HG03460 (cell line): ENCODE measurements at regions not wholly inside any gene's neighbourhood (a gene's known extent, or its start where the extent isn't known, plus 50 kb on each side); places are given as distances from the start of the nearest gene placed in this dataset.
"Not testable (repeated sequence)": the region's sequence is repeated elsewhere in the genome, so short reads cannot be mapped to it uniquely, and the experiment has no call there.

Experiments
- ATAC-seq: cut with Tn5 transposase; IDR thresholded peaks from one replicate; pipeline ENCODE4 v1.9.1; 2021; ENCODE audit not compliant: unreplicated experiment

- ATAC-seq: peak; percentile 79
These were observed 333.9 kb upstream of the CNR1 start for GRCh38 chr6:88499845-88500699.

- ATAC-seq: no peak
These were observed 333.3 kb upstream of the CNR1 start for GRCh38 chr6:88499436-88499835.

DNA sequence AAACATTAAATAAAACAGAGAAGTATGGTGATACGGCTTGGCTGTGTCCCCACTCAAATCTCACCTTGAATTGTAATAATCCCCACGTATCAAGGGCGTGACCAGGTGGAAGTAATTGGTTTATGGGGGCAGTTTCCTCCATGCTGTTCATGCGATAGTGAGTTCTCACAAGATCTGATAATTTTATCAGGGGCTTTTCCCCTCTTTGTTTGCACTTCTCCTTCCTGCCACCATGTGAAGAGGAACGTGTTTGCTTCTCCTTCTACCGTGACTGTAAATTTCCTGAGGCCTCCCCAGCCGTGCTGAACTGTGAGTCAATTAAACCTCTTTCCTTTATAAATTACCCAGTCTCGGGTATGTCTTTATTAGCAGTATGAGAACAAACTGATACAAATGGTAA, 331.3 kb upstream of the CNR1 start:
- not testable (repeated sequence) for ATAC-seq

DNA sequence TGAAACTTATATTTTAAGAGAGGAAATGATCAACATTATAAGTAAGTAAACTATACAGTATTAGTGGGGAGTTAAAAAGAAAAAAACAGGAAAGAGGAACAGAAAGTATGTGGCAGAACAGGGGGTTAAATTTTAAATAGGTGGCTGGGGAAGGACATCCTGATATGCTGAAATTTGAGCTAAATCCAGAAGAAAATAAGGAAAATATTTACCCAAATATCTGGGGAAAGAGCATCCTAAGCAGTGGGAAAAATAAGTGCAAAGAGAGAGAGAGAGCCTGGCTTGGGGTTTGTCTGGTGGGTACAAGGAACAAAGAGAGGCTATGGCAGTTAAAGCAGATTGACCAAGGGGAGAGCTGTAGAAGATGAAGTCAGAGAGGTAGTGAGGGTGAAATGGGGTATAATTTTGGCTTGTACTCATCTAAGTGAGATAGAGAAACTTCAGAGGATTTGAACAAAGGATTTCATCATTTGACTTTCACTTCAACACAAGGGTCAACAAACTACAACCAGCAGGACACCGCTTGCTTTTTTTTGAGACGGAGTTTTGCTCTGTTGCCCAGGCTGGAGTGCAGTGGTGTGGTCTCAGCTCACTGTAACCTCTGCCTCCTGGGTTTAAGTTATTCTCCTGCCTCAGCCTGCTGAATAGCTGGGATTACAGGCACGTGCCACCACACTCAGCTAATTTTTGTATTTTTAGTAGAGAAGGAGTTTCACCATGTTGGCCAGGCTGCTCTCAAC, 328.4 kb upstream of the CNR1 start:
- peak; percentile 72 for ATAC-seq

DNA sequence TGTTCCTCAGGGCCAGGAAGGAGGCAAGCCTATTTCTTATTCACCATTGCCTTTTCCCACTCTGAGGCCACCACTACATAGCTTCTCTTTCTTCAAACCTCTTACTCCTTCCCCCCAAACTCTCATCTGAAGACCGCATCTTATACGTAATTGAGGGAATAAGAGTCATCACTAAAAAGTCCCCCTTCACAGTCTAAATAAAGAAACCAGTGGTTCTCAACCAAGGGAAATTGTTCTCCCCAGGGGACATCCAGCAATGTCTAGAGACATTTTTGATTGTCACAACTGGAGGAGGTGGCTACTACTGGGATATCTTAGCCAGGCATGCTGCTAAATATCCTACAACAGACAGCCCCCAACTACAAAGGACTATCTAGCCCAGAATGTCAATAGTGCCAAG, 327.6 kb upstream of the CNR1 start:
- ATAC-seq: peak; percentile 43

- ATAC-seq: no peak
These were observed 326.7 kb upstream of the CNR1 start for GRCh38 chr6:88492824-88493223.

DNA sequence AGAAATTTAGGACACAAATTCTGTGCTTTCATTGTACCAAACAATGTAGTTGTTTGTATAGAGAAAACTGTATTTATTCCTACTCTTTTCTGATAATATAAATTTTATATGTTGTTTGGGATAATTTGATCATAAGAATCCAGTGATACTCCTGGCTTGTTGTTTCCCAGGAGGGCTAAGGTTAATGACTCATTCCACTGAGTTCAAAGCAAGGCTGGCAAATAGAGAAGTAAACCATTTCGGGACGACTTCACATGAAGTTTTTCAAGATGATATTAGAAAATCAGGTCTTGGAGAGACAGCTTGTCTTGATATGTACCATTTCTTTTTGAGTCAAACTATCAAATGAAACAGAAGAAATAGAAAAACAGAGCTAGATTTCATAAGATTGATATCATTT, 326.1 kb upstream of the CNR1 start:
- ATAC-seq: no peak

- ATAC-seq: no peak
These were observed 325.2 kb upstream of the CNR1 start for GRCh38 chr6:88491266-88491880.

DNA sequence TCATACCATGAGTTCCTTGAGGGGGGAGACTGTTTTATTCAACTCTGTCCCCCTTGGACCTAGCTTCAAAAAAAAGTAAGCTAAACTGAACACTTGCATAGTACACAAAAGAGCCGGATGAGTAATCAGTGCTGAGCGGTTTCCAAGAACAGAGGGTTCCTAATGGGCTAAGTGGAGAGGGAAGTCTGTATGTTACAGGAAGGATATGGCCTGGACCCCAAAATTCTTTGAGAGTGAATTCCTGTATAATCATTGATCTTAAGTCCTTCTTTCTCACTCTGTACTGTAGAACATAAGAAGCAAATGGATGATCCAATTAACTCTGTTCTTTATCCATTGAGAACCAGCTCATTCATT, 324.7 kb upstream of the CNR1 start:
- ATAC-seq: no peak

DNA sequence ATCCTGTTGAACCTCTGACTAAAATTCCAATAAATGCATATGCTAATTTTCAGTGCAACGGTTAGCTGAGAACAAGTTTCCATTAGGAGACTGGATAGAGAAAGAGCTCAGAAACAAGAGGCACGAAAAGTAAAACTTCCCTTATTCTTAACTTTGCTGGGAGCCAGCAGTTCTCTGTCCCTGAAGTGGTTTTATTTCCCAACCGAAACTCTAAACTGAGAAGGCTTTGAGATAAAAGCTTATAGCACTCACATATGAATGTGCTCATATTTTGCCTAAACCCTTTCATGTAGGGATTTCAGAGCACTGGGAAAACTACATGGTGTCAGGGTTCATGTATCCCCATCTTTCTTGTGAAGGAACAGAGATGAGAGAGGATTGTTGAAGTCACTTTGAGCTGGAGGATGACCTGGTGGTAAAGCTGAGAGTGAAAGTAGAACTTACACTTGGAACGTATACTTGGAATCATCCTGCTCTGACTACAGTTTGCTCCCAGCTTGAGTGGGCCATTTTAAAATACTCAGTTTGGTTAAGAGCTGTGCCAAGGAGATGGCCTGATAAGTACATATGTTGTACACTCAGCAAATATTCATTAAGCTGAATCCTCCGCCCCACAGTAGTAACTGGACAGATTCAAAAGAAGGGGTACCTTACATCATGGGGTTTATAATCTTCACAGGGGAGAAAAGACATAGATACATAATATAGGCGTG, 324.2 kb upstream of the CNR1 start:
- no peak for ATAC-seq

DNA sequence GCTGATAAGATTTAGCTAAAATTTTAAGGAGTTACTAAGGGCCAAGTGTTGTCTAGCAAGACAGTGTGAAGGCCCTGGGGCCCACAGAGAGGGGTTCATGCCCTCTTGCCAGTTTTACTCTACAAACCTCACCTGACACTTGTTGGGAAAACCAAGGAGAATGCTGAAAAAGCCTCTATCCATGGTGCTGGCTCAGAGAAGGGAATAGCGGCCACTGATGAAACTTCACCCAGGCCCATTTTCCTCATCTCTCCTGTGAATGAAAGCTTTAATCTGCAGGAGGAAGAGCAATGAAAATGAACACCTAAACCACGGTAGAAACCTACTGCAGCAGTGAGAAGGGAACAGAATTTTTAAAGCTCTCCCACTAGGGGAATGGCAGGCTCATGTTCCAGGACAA, 317.3 kb upstream of the CNR1 start:
- ATAC-seq: no peak

DNA sequence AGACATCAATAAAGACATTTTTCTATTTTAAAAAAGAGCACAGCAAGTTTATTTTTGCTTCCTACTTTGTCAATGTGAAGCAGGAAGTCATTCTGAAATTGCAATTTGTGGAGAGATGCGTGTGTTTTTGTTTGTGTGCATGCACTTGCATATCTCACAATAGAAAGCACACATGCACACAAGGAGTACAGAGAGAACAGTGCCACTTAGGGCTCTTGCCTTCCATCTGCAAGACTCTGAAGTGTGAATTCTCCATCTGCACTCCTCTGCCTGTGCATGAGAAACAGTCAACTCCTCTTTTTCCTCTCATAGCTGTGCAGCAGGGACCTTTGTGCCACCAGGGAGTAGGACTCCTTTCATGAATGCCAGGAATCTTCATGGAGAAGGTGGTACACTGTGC, 316.3 kb upstream of the CNR1 start:
- ATAC-seq: no peak

GRCh38 chr6:88481519-88481918, 315.4 kb upstream of the CNR1 start:
- no peak for ATAC-seq

- no peak for ATAC-seq
These were observed 314.7 kb upstream of the CNR1 start for GRCh38 chr6:88480816-88481215.

DNA sequence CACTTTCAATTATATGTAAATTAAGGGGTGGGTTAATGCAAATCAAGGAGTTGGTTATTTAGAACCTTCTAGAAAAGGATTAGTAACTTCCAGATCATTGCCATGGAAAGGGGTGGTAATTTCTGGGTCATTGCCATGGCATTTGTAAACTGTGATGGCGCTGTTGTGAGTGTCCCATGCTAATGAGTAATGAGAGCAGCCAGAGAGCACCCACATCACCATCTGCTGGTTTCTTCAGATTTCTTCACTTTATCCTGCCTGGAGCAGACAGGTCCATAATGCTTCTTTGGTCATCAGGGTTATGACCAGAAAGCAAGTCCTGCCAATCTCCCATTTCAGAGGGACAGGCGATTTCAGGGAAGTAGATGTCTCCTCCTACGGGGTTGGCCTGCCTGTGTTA, 311.3 kb upstream of the CNR1 start:
- ATAC-seq: no peak

DNA sequence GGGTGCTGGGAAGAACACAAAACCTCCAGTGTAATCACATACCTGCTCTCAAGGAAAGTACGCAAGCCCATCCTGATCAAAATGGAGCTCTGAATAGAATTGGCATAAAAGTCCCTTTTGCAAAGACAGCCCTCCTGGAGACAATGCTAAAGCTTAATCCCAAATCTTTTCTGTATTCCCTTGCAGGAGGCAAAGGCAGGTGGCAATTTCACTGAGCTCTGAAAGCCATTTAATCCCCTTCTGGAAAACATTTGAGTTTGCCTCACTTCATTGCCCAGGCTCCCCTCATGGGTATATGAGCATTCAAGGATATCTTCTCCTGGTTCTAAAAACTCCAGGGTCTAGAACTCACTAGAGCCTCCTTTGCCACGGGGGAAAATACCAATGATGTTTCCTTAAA, 310.2 kb upstream of the CNR1 start:
- ATAC-seq: no peak

GRCh38 chr6:88474720-88475119, 308.6 kb upstream of the CNR1 start:
- no peak for ATAC-seq

DNA sequence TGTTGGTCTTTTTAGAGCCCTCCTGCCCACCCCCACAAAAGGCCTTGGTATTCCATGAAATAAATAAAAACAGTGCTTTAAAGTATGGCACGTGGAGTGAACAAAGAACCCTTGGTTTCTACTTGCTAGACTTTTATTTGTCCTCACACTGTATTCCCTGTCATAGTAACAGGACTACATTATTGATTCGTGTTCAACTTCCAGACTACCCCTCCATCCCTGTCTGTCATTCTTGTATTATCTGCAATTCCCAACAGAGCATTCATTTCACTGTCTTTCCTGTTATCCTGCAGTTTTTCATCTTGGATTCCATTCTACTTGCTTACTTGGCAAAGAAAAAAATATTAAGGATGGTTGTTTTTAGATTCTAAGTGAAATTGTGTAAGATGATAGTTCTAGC, 307.4 kb upstream of the CNR1 start:
- no peak for ATAC-seq

GRCh38 chr6:88472851-88473525, 306.8 kb upstream of the CNR1 start:
- ATAC-seq: no peak

DNA sequence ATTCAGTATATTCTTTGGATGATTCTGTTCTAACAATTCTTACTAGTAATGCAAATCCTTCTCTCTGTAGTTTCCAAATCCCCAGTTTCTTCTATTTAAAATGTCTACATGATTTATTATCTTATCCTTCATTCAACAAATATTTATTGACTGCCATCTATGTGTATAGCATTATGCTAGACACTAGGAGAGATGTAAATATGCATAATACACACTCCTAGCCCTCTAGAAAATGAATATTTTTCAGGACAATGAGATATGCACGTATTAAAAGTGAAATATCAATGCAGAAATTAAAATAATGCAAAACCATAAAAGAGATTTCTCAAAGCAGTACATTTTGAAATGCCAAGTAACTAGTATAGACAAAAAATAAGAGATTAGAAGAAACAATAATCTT, 293.5 kb upstream of the CNR1 start:
- ATAC-seq: no peak

DNA sequence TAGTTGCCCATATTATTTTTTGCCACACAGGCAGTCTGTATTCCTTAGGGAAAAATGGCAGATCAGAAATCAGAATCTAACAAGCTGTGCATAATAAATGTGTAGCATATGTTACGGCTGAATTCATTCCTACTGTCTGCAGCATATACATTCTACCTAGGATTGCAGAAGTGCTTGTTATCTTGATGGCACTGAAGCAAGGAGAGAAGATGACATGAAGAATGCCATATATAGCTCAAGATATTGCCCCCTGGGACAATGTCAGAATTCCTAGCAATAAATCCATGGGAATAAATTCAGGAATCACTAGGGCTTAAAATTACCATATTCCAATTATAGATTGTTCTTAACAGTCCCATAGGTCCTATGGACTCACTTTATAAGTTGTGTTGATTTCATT, 293.0 kb upstream of the CNR1 start:
- ATAC-seq: no peak
